ENCODE measurements at regions not wholly inside any gene's neighbourhood (a gene's known extent, or its start where the extent isn't known, plus 50 kb on each side); places are given as distances from the start of the nearest gene placed in this dataset.

GRCh38 chr13:62022369-62022768 is 606.7 kb upstream of the PCDH20 start:
- TF ChIP-seq POLR2A (IDR thresholded peaks at IDR 0.05) (no peak), CTCF (IDR thresholded peaks at IDR 0.05) (no peak), EP300 (IDR thresholded peaks at IDR 0.05) (no peak)
